ENCODE measurements at regions not wholly inside any gene's neighbourhood (a gene's known extent, or its start where the extent isn't known, plus 50 kb on each side); places are given as distances from the start of the nearest gene placed in this dataset.
"Not testable (repeated sequence)": the region's sequence is repeated elsewhere in the genome, so short reads cannot be mapped to it uniquely, and the experiment has no call there.

DNA sequence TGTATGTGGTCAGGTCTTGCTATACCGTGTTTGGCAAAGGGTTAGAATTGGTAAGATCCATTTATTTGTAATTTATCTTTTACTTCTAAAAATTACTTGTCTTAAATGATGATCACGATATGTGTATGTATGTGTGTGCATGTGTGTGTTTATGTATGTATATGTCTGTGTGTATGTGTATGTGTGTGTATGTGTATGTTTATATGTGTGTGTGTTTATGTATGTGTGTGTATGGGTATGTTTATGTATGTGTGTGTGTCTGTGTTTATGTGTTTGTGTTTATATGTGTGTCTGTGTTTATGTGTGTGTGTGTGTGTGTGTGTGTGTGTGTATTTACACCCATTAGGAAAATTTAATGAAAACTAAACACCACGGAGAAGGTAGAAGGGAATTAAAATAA, 176.9 kb upstream of the FZD8 start:
- H3K27me3 ChIP-seq (ENCODE audit: insufficient read depth, poor library complexity, severe bottlenecking), result no peaks in the 10 kb centered on the region
- H3K4me3 ChIP-seq (ENCODE audit: severe bottlenecking), result no peak overlapping the region
- no peaks in the 10 kb centered on the region for H3K4me1 ChIP-seq (ENCODE audit: insufficient read depth, poor library complexity, severe bottlenecking)
- TF ChIP-seq CTCF (IDR thresholded peaks at IDR 0.05; ENCODE audit: poor library complexity, severe bottlenecking), result no peak
- no peaks in the 10 kb centered on the region for H3K9me3 ChIP-seq (ENCODE audit: severe bottlenecking)
- no peaks in the 10 kb centered on the region for H3K36me3 ChIP-seq (ENCODE audit: low read depth)
- no peak overlapping the region for H3K27ac ChIP-seq (ENCODE audit: poor library complexity, severe bottlenecking)
- ATAC-seq (ENCODE audit: low read depth) (no peak), DNase-seq (ENCODE audit: low spot score) (no peak)

DNA sequence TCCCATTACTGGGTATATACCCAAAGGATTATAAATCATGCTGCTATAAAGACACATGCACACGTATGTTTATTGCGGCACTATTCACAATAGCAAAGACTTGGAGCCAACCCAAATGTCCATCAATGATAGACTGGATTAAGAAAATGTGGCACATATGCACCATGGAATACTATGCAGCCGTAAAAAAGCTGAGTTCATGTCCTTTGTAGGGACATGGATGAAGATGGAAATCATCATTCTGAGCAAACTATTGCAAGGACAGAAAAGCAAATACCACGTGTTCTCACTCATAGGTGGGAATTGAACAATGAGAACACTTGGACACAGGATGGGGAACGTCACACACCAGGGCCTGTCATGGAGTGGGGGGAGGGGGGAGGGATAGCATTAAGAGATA, 175.0 kb upstream of the FZD8 start:
- not testable (repeated sequence) for H3K27me3 ChIP-seq (ENCODE audit: insufficient read depth, poor library complexity, severe bottlenecking); H3K36me3 ChIP-seq (ENCODE audit: low read depth); H3K27ac ChIP-seq (ENCODE audit: poor library complexity, severe bottlenecking); ATAC-seq (ENCODE audit: low read depth); H3K9me3 ChIP-seq (ENCODE audit: severe bottlenecking); H3K4me3 ChIP-seq (ENCODE audit: severe bottlenecking); H3K4me1 ChIP-seq (ENCODE audit: insufficient read depth, poor library complexity, severe bottlenecking); DNase-seq (ENCODE audit: low spot score)

DNA sequence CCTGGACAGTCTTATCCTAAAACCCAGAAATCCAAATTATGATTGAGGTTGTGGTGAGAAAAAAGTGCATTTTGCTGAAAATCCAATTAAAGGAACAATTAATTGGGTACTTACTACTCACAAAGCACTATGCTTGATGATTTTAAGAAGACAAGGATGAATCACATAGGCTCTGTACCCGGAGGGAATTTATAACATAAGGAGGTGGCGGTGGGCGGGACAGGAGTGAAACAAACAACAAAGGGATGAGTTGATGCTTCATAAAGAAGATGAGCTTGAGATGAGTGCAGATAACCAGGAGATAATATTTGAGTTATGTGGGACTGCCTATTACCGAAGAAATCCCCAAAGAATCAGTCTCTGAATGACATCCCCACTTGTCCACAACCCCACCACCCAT, 171.1 kb upstream of the FZD8 start:
- no peak overlapping the region for H3K27ac ChIP-seq (ENCODE audit: poor library complexity, severe bottlenecking)
- DNase-seq (ENCODE audit: low spot score) (no peak), ATAC-seq (ENCODE audit: low read depth) (no peak)
- H3K36me3 ChIP-seq (ENCODE audit: low read depth), result no peaks in the 10 kb centered on the region
- H3K4me3 ChIP-seq (ENCODE audit: severe bottlenecking), result no peak overlapping the region
- H3K27me3 ChIP-seq (ENCODE audit: insufficient read depth, poor library complexity, severe bottlenecking), result no peaks in the 10 kb centered on the region
- no peak for TF ChIP-seq CTCF (IDR thresholded peaks at IDR 0.05; ENCODE audit: poor library complexity, severe bottlenecking)
- no peaks in the 10 kb centered on the region for H3K4me1 ChIP-seq (ENCODE audit: insufficient read depth, poor library complexity, severe bottlenecking)
- no peaks in the 10 kb centered on the region for H3K9me3 ChIP-seq (ENCODE audit: severe bottlenecking)

DNA sequence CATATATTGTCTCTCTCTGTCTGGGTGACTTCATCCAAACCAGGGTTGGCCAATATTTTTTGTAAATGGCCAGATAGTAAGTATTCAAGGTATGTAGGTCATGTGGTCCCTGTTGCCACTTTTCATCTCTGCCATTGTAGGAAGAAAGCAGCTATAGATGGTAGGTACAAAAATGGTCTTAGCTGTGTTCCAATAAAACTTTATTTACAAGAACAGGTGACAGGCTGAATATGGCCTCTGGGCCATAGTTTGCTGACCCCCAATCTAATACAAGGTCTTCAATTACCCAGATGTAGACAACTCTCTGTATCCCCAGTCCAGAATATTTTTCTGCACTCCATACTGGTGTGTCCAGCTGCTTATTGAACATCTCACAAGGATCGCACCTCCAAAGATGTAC, 166.2 kb upstream of the FZD8 start:
- no peak overlapping the region for H3K27ac ChIP-seq (ENCODE audit: poor library complexity, severe bottlenecking)
- H3K36me3 ChIP-seq (ENCODE audit: low read depth), result no peaks in the 10 kb centered on the region
- H3K4me3 ChIP-seq (ENCODE audit: severe bottlenecking), result no peak overlapping the region
- no peak for TF ChIP-seq CTCF (IDR thresholded peaks at IDR 0.05; ENCODE audit: poor library complexity, severe bottlenecking)
- DNase-seq (ENCODE audit: low spot score) (no peak), ATAC-seq (ENCODE audit: low read depth) (no peak)
- no peaks in the 10 kb centered on the region for H3K27me3 ChIP-seq (ENCODE audit: insufficient read depth, poor library complexity, severe bottlenecking)
- H3K9me3 ChIP-seq (ENCODE audit: severe bottlenecking), result no peaks in the 10 kb centered on the region
- no peaks in the 10 kb centered on the region for H3K4me1 ChIP-seq (ENCODE audit: insufficient read depth, poor library complexity, severe bottlenecking)

- no peak for ATAC-seq (ENCODE audit: low read depth)
- Histone ChIP-seq H3K4me1 (ENCODE audit: insufficient read depth, poor library complexity, severe bottlenecking) (no peaks in the 10 kb centered on the region), H3K9me3 (ENCODE audit: severe bottlenecking) (no peaks in the 10 kb centered on the region), H3K27ac (ENCODE audit: poor library complexity, severe bottlenecking) (no peak overlapping the region), H3K36me3 (ENCODE audit: low read depth) (no peaks in the 10 kb centered on the region), H3K4me3 (ENCODE audit: severe bottlenecking) (no peak overlapping the region), H3K27me3 (ENCODE audit: insufficient read depth, poor library complexity, severe bottlenecking) (no peaks in the 10 kb centered on the region)
- no peak for TF ChIP-seq CTCF (IDR thresholded peaks at IDR 0.05; ENCODE audit: poor library complexity, severe bottlenecking)
- no peak for DNase-seq (ENCODE audit: low spot score)
These were observed 160.9 kb upstream of the FZD8 start for GRCh38 chr10:35803046-35803445.
